ENCODE measurements at regions not wholly inside any gene's neighbourhood (a gene's known extent, or its start where the extent isn't known, plus 50 kb on each side); places are given as distances from the start of the nearest gene placed in this dataset.

DNA sequence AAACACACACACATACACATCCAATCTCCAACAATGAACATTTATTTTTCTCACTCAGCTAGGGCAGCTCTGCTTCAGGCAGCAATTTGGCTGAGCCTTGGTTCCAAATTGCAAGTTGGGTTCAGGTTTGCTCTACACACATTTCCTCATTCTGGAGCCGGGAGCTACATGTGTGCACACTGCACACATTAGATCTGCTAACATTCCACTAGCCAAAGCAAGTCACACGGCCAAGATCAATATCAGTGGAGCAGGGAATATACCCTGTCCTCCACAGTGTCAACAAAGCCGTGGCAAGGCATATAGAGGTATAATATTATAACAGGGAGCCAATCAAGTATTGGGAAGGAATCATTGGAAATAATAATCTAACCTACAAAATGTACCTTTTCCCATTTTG, 57.5 kb upstream of the PPP1R3C start:
- ATAC-seq (no peak), DNase-seq (ENCODE audit: low spot score) (no peak)
- TF ChIP-seq, protein P1, sequence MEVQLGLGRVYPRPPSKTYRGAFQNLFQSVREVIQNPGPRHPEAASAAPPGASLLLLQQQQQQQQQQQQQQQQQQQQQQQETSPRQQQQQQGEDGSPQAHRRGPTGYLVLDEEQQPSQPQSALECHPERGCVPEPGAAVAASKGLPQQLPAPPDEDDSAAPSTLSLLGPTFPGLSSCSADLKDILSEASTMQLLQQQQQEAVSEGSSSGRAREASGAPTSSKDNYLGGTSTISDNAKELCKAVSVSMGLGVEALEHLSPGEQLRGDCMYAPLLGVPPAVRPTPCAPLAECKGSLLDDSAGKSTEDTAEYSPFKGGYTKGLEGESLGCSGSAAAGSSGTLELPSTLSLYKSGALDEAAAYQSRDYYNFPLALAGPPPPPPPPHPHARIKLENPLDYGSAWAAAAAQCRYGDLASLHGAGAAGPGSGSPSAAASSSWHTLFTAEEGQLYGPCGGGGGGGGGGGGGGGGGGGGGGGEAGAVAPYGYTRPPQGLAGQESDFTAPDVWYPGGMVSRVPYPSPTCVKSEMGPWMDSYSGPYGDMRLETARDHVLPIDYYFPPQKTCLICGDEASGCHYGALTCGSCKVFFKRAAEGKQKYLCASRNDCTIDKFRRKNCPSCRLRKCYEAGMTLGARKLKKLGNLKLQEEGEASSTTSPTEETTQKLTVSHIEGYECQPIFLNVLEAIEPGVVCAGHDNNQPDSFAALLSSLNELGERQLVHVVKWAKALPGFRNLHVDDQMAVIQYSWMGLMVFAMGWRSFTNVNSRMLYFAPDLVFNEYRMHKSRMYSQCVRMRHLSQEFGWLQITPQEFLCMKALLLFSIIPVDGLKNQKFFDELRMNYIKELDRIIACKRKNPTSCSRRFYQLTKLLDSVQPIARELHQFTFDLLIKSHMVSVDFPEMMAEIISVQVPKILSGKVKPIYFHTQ (CRISPR knock-in tag; IDR thresholded peaks at IDR 0.05) = no peak
- no peak for TF ChIP-seq MXD4 (CRISPR knock-in tag; IDR thresholded peaks at IDR 0.05; ENCODE audit: borderline replicate concordance)
- TF ChIP-seq PRRX2 (CRISPR knock-in tag; IDR thresholded peaks at IDR 0.05) = no peak
- no peak for TF ChIP-seq KAT7 (CRISPR knock-in tag; IDR thresholded peaks at IDR 0.05; ENCODE audit: borderline replicate concordance)
- TF ChIP-seq SMAD4 (CRISPR knock-in tag; IDR thresholded peaks at IDR 0.05) = no peak
- TF ChIP-seq JAZF1 (CRISPR knock-in tag; IDR thresholded peaks at IDR 0.05) = no peak
- TF ChIP-seq SOX15 (CRISPR knock-in tag; IDR thresholded peaks at IDR 0.05) = no peak
- TF ChIP-seq, protein P2, sequence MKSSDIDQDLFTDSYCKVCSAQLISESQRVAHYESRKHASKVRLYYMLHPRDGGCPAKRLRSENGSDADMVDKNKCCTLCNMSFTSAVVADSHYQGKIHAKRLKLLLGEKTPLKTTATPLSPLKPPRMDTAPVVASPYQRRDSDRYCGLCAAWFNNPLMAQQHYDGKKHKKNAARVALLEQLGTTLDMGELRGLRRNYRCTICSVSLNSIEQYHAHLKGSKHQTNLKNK (CRISPR knock-in tag; IDR thresholded peaks at IDR 0.05) = no peak
- TF ChIP-seq, protein P3, sequence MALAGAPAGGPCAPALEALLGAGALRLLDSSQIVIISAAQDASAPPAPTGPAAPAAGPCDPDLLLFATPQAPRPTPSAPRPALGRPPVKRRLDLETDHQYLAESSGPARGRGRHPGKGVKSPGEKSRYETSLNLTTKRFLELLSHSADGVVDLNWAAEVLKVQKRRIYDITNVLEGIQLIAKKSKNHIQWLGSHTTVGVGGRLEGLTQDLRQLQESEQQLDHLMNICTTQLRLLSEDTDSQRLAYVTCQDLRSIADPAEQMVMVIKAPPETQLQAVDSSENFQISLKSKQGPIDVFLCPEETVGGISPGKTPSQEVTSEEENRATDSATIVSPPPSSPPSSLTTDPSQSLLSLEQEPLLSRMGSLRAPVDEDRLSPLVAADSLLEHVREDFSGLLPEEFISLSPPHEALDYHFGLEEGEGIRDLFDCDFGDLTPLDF (CRISPR knock-in tag; IDR thresholded peaks at IDR 0.05) = no peak
- no peak for TF ChIP-seq RELA (CRISPR knock-in tag; IDR thresholded peaks at IDR 0.05; ENCODE audit: borderline replicate concordance)
- TF ChIP-seq ZNF396 (CRISPR knock-in tag; IDR thresholded peaks at IDR 0.05; ENCODE audit: borderline replicate concordance) = no peak
- TF ChIP-seq, protein P4, sequence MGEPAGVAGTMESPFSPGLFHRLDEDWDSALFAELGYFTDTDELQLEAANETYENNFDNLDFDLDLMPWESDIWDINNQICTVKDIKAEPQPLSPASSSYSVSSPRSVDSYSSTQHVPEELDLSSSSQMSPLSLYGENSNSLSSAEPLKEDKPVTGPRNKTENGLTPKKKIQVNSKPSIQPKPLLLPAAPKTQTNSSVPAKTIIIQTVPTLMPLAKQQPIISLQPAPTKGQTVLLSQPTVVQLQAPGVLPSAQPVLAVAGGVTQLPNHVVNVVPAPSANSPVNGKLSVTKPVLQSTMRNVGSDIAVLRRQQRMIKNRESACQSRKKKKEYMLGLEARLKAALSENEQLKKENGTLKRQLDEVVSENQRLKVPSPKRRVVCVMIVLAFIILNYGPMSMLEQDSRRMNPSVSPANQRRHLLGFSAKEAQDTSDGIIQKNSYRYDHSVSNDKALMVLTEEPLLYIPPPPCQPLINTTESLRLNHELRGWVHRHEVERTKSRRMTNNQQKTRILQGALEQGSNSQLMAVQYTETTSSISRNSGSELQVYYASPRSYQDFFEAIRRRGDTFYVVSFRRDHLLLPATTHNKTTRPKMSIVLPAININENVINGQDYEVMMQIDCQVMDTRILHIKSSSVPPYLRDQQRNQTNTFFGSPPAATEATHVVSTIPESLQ (CRISPR knock-in tag; IDR thresholded peaks at IDR 0.05) = no peak
- no peak for TF ChIP-seq ESRRA (CRISPR knock-in tag; IDR thresholded peaks at IDR 0.05; ENCODE audit: borderline replicate concordance)
- TF ChIP-seq, protein P5, sequence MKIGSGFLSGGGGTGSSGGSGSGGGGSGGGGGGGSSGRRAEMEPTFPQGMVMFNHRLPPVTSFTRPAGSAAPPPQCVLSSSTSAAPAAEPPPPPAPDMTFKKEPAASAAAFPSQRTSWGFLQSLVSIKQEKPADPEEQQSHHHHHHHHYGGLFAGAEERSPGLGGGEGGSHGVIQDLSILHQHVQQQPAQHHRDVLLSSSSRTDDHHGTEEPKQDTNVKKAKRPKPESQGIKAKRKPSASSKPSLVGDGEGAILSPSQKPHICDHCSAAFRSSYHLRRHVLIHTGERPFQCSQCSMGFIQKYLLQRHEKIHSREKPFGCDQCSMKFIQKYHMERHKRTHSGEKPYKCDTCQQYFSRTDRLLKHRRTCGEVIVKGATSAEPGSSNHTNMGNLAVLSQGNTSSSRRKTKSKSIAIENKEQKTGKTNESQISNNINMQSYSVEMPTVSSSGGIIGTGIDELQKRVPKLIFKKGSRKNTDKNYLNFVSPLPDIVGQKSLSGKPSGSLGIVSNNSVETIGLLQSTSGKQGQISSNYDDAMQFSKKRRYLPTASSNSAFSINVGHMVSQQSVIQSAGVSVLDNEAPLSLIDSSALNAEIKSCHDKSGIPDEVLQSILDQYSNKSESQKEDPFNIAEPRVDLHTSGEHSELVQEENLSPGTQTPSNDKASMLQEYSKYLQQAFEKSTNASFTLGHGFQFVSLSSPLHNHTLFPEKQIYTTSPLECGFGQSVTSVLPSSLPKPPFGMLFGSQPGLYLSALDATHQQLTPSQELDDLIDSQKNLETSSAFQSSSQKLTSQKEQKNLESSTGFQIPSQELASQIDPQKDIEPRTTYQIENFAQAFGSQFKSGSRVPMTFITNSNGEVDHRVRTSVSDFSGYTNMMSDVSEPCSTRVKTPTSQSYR (CRISPR knock-in tag; IDR thresholded peaks at IDR 0.05) = no peak
- POLR2A ChIA-PET = no interaction called here
- no peaks in the 10 kb centered on the region for H3K4me1 Mint-ChIP-seq
- no peak overlapping the region for H3K27ac Mint-ChIP-seq
- H3K36me3 Mint-ChIP-seq = no peaks in the 10 kb centered on the region
- no peaks in the 10 kb centered on the region for H3K27me3 Mint-ChIP-seq (ENCODE audit: low read depth)
- H3K4me3 Mint-ChIP-seq = no peak overlapping the region
- CTCF ChIA-PET = no interaction called here
- H3K9me3 Mint-ChIP-seq = no peaks in the 10 kb centered on the region

DNA sequence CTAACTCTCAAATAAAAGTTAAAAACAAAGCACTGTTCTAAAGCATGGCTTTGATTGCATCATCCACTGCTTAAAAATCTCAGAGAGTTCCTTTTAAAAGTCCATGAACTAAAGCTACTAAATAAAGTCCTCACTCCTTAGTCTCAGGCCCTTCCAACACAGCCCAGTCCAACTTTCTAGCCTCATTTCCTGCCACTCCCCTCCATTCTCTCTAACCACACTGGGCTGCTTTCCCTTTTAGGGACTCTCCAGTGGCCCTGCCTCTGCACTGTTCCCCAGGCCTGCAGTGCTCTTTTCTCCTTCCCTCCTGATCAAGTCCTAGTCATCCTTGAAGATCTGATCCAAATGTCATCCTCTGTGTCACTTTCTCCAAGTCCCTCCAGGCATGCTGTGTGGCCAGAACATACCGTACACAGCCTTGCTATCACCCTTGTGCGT, 56.9 kb upstream of the PPP1R3C start:
- ChIA-PET POLR2A (no interaction called here), CTCF (interaction anchor here (1.4 kb wide), 1 partner anchor 138 kb away, joined by 3 read pairs; no protein-coding TSS in a partner anchor)
- Mint-ChIP-seq H3K4me3 (no peak overlapping the region), H3K36me3 (no peaks in the 10 kb centered on the region), H3K27me3 (ENCODE audit: low read depth) (no peaks in the 10 kb centered on the region), H3K4me1 (peaks cover 3% of the 10 kb centered on the region), H3K27ac (no peak overlapping the region), H3K9me3 (no peaks in the 10 kb centered on the region)
- peak; percentile 58; the same call in 1 of the 2 replicates for ATAC-seq
- DNase-seq (ENCODE audit: low spot score) = no peak
- TF ChIP-seq, protein P6, sequence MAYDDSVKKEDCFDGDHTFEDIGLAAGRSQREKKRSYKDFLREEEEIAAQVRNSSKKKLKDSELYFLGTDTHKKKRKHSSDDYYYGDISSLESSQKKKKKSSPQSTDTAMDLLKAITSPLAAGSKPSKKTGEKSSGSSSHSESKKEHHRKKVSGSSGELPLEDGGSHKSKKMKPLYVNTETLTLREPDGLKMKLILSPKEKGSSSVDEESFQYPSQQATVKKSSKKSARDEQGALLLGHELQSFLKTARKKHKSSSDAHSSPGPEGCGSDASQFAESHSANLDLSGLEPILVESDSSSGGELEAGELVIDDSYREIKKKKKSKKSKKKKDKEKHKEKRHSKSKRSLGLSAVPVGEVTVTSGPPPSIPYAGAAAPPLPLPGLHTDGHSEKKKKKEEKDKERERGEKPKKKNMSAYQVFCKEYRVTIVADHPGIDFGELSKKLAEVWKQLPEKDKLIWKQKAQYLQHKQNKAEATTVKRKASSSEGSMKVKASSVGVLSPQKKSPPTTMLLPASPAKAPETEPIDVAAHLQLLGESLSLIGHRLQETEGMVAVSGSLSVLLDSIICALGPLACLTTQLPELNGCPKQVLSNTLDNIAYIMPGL (CRISPR knock-in tag; IDR thresholded peaks at IDR 0.05) = no peak
